ENCODE measurements at regions not wholly inside any gene's neighbourhood (a gene's known extent, or its start where the extent isn't known, plus 50 kb on each side); places are given as distances from the start of the nearest gene placed in this dataset.
A peak's percentile ranks its signal among the peaks of the same experiment; 100 is the strongest.

- peaks cover 0 to 3% of the 10 kb centered on the region in 2 donors for H3K9me3 Mint-ChIP-seq
- intact Hi-C loops (cut with micrococcal nuclease) = no loop called here
- peak overlapping the region; percentile 19 for H3K27ac ChIP-seq (ENCODE audit: low read length)
These were observed 242.9 kb upstream of the PLEKHG7 start for GRCh38 chr12:92459850-92460249.

GRCh38 chr12:92458996-92459395 lies 243.8 kb upstream of the PLEKHG7 start:
- DNase-seq (no peak), ATAC-seq (no peak)
- H3K36me3 ChIP-seq (ENCODE audit: control insufficient read depth, insufficient read depth, low read length) = no peaks in the 10 kb centered on the region
- Mint-ChIP-seq H3K27ac (no peak overlapping the region), H3K27me3 (ENCODE audit: low read depth in 2 of 2) (no peaks in the 10 kb centered on the region), H3K36me3 (peaks cover 7% of the 10 kb centered on the region), H3K4me1 (peaks cover 43 to 62% of the 10 kb centered on the region in 2 donors), H3K4me3 (no peak overlapping the region), H3K9me3 (peaks cover 0 to 3% of the 10 kb centered on the region in 2 donors)
- WGBS (ENCODE audit: insufficient coverage) = 95% methylated on average over 4 of the region's 4 CpGs
- intact Hi-C loops (cut with micrococcal nuclease) = no loop called here
- H3K4me3 ChIP-seq (ENCODE audit: low read length) = no peak overlapping the region
- no peaks in the 10 kb centered on the region for H3K27me3 ChIP-seq (ENCODE audit: control insufficient read depth, insufficient read depth, low read length)
- no peaks in the 10 kb centered on the region for H3K9me3 ChIP-seq (ENCODE audit: control insufficient read depth, insufficient read depth, low read length)
- H3K27ac ChIP-seq (ENCODE audit: low read length) = no peak overlapping the region
- peaks cover 19% of the 10 kb centered on the region for H3K4me1 ChIP-seq (ENCODE audit: control insufficient read depth, insufficient read depth, low read length)
- TF ChIP-seq, protein P1, sequence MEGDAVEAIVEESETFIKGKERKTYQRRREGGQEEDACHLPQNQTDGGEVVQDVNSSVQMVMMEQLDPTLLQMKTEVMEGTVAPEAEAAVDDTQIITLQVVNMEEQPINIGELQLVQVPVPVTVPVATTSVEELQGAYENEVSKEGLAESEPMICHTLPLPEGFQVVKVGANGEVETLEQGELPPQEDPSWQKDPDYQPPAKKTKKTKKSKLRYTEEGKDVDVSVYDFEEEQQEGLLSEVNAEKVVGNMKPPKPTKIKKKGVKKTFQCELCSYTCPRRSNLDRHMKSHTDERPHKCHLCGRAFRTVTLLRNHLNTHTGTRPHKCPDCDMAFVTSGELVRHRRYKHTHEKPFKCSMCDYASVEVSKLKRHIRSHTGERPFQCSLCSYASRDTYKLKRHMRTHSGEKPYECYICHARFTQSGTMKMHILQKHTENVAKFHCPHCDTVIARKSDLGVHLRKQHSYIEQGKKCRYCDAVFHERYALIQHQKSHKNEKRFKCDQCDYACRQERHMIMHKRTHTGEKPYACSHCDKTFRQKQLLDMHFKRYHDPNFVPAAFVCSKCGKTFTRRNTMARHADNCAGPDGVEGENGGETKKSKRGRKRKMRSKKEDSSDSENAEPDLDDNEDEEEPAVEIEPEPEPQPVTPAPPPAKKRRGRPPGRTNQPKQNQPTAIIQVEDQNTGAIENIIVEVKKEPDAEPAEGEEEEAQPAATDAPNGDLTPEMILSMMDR (IDR thresholded peaks at IDR 0.05) = no peak

More at GRCh38 chr12:92459850-92460249, 242.9 kb upstream of the PLEKHG7 start:
- DNase-seq (no peak), ATAC-seq (no peak)
- Histone ChIP-seq H3K9me3 (ENCODE audit: control insufficient read depth, insufficient read depth, low read length) (no peaks in the 10 kb centered on the region), H3K27me3 (ENCODE audit: control insufficient read depth, insufficient read depth, low read length) (no peaks in the 10 kb centered on the region), H3K4me3 (ENCODE audit: low read length) (no peak overlapping the region), H3K36me3 (ENCODE audit: control insufficient read depth, insufficient read depth, low read length) (no peaks in the 10 kb centered on the region), H3K4me1 (ENCODE audit: control insufficient read depth, insufficient read depth, low read length) (peaks cover 19% of the 10 kb centered on the region)
- TF ChIP-seq, protein P1 (IDR thresholded peaks at IDR 0.05) = no peak
- Mint-ChIP-seq H3K27ac (peak overlapping the region; percentile 29 to 88), H3K36me3 (peaks cover 7% of the 10 kb centered on the region), H3K4me3 (peak overlapping the region; percentile 40), H3K27me3 (ENCODE audit: low read depth in 2 of 2) (no peaks in the 10 kb centered on the region), H3K4me1 (peaks cover 46 to 68% of the 10 kb centered on the region in 2 donors)

DNA sequence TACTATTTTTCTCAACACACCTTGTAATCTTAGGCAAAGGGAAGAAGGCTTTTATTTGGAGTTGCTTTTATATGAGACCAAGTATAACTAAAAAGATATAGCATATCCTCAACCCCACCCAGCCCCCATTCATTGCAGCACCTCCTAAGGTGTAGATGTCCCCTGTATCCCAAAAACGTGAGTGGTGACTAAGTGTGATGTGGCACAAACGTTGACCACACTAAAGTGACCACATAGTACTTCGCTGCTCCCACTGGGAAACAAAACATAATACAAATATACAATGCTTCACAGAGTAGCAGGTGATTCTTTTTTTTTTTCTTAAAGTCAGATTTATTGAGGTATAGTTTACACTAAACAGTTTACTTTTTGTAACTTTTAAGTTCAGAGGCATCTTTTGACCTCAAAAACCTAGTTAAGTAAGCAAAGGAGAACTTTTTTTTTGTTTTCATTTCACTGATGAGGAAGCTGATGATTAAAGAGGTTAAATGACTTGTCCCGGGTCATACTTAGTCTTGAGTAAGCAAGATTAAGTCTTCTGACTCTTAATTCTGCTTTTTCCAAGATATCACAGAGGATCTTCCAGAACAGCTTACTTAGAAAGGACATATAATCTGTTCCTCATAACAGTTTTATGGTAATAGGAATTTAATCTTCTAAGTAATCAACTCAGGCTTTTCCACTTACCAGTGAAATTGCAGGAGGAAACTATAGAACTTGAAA lies 245.2 kb upstream of the PLEKHG7 start:
- WGBS (ENCODE audit: insufficient coverage) = 60% methylated on average over 1 of the region's 4 CpGs
- TF ChIP-seq, protein P1 (IDR thresholded peaks at IDR 0.05) = no peak
- Histone ChIP-seq H3K9me3 (ENCODE audit: control insufficient read depth, insufficient read depth, low read length) (no peaks in the 10 kb centered on the region), H3K4me1 (ENCODE audit: control insufficient read depth, insufficient read depth, low read length) (peaks cover 15% of the 10 kb centered on the region), H3K27me3 (ENCODE audit: control insufficient read depth, insufficient read depth, low read length) (no peaks in the 10 kb centered on the region), H3K27ac (ENCODE audit: low read length) (no peak overlapping the region), H3K4me3 (ENCODE audit: low read length) (no peak overlapping the region), H3K36me3 (ENCODE audit: control insufficient read depth, insufficient read depth, low read length) (no peaks in the 10 kb centered on the region)
- Mint-ChIP-seq H3K27ac (peak overlapping the region in 1 of 2 donors; percentile 2), H3K4me1 (peaks cover 38 to 48% of the 10 kb centered on the region in 2 donors), H3K27me3 (ENCODE audit: low read depth in 2 of 2) (no peaks in the 10 kb centered on the region), H3K36me3 (peaks cover 8% of the 10 kb centered on the region), H3K4me3 (no peak overlapping the region), H3K9me3 (peaks cover 0 to 3% of the 10 kb centered on the region in 2 donors)
- DNase-seq (no peak), ATAC-seq (no peak)
- intact Hi-C loops (cut with micrococcal nuclease) = no loop called here

- no peaks in the 10 kb centered on the region for H3K36me3 ChIP-seq (ENCODE audit: control insufficient read depth, insufficient read depth, low read length)
- H3K27ac ChIP-seq (ENCODE audit: low read length) = no peak overlapping the region
- no peak overlapping the region for H3K4me3 Mint-ChIP-seq
- DNase-seq (no peak), ATAC-seq (no peak)
- no peaks in the 10 kb centered on the region for H3K27me3 ChIP-seq (ENCODE audit: control insufficient read depth, insufficient read depth, low read length)
- no peak overlapping the region for H3K4me3 ChIP-seq (ENCODE audit: low read length)
- TF ChIP-seq, protein P1 (IDR thresholded peaks at IDR 0.05) = no peak
- H3K27me3 Mint-ChIP-seq (ENCODE audit: low read depth in 2 of 2) = no peaks in the 10 kb centered on the region
- H3K27ac Mint-ChIP-seq = no peak overlapping the region
- no peaks in the 10 kb centered on the region for H3K9me3 ChIP-seq (ENCODE audit: control insufficient read depth, insufficient read depth, low read length)
- H3K36me3 Mint-ChIP-seq = peaks cover 17% of the 10 kb centered on the region
- no peaks in the 10 kb centered on the region for H3K4me1 ChIP-seq (ENCODE audit: control insufficient read depth, insufficient read depth, low read length)
- peaks cover 18 to 27% of the 10 kb centered on the region in 2 donors for H3K4me1 Mint-ChIP-seq
- intact Hi-C loops (cut with micrococcal nuclease) = no loop called here
- peaks cover 2% of the 10 kb centered on the region in 2 donors for H3K9me3 Mint-ChIP-seq
These were observed 250.0 kb upstream of the PLEKHG7 start for GRCh38 chr12:92452763-92453162.

Data from natural killer cell (primary cell).